NCI-H1105 (cell line): ENCODE measurements at regions not wholly inside any gene's neighbourhood (a gene's known extent, or its start where the extent isn't known, plus 50 kb on each side); places are given as distances from the start of the nearest gene placed in this dataset.

ENCODE experiments used
- DNase-seq: peaks from one replicate; lab custom pipeline; 2025; lab: John Stamatoyannopoulos, UW

DNA sequence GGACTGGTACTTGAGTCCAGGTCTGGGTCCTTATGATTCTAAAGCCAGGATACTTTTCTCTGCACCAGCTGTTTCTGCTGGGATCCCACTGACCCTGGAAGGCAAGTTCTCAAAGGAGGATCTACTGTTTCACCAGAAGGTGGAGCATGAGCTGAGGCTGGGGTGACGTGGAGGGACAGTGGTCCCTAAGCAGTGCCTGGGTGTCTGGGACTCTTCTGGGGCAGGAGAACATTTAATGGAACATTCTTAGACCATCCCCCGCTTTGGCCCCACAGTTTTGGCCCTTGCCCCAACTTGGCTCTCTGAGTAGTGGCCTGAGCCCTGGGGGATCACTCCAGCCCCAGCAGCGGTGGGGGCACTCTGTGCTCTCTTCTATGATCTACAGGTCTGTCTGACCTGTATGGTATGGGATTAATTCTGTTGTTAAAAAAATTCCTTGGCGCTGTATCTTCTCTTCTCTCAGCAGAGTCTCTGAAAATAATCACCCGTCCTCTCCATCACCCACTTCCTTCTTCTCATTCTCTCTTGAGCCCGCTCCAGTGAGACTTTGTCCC lies 60.3 kb upstream of the CSF3R start:
- DNase-seq: no peak

DNA sequence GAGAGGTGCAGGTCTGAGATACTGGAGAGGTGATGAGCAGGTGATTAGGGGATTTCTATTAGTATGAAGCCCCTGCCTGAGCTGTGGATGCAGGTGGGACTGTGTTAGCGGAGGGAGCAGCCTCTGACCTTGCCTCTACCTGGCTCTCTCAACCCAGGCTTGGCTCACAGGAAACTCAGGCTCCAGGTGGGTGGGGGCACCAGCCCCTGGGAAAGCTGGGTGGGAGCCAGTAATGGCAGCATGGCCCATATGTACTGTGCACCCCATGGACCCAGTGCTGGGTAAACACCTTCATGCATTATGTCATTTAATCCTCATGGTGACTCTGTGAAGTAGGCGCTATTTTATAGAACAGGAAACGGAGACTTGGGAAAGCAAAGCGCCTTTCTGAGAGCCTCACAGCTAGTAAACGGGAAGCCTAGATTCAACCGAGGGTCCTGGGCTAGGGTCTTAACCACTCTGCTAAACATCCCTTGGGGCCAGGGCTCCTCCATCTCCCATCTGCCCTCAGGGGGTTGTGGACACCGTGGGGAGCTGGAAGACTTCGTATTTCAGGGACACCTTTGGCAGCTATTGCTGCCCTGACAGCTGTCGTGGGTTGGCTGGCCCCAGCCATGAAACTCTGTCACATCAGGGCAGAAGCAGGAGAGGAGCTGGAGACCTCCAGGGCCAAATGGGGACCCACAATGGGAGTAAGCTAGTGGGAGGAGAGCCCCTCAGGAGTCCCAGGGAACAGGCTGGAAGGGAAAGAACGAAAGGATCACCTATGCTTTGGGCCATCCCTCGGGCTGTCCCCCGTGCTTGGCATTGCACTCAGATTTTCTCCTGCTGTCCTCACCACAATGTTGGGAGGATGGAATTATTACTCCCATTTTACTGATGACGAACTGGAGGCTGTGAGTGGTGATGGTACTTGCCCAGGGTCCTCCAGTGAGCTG lies 59.6 kb upstream of the CSF3R start:
- no peak for DNase-seq

DNA sequence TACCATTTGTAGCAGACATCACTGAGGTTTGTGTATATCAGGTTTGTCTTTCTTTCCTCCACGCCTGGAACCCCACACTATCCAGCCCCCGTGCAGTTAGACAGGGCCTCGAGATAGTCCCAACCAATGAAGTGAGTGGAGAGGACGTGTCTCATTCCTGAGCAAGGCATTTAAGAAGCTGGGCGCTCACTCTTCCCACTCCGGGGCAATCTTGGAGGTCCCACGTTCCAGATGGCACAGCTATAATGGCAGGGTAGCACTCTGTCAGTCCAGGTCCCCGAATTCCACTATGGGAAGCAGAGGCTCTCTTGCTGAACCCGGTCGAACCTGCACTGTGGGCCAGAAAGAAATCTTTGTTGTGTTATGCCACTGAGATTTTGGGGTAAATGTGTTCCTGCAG lies 57.3 kb upstream of the CSF3R start:
- DNase-seq: no peak

DNA sequence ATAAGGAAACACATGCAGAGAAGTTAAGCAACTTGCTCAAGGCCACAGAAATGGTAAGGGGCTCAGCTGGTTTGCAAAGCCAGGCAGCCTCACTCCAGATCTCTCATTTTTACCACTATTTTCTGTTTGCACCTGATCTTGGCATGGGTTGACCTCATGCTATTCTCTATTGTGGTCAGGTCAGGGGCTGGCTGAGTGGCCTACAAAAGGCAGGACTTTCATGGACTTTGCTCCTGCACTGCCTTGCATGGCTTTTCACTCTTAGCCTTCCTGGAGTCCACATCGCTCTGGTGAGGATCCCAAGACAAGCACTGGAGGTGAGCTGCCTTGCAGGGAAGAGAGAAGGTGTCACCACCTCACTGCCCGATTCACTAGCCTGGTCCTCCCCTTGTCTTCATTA lies 56.8 kb upstream of the CSF3R start:
- DNase-seq: no peak

DNA sequence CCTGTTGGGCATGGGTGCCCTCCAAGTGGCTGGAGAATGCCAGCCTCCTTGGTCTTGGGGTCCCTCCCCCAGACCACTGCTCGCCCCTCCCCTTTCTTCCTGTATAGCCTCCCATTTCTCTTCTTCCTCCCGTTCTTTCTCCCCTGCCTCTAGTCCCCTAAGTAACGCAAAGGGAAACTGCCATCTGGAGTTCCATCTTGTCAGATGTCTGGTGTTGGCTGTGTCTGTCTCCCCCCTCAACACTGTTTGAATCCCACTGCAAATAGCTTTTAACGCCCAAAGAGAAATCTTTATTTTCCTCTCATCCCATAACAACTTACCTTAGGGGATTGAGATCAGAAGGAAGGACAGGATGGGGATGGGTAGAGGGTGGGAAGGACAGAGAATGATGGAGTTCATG lies 55.3 kb upstream of the CSF3R start:
- DNase-seq: no peak

DNA sequence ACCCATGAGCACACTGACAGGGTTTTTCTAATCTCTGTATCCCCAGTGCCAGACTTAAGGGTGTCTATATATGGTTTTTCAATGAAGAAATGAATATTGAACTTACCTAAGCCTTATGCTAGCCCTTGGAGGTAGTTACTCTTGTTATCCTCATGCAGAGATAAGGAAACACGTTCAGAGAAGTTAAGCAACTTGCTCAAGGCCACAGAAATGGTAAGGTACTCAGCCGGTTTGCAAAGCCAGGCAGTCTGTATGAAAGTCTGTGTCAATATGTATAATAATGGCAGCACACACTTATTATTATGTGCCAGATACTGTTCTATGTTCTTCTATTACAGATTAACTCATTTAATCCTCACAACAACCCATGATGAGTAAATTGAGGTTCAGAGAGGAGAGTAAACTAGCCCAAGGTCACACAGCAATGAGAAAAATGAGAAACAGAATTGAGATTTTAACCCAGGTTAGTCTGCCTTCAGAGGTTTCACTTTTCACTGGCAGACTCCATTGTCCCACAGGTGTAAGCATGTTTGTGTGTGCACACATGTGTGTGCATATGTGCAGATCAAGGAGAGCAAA lies 54.6 kb upstream of the CSF3R start:
- no peak for DNase-seq

DNA sequence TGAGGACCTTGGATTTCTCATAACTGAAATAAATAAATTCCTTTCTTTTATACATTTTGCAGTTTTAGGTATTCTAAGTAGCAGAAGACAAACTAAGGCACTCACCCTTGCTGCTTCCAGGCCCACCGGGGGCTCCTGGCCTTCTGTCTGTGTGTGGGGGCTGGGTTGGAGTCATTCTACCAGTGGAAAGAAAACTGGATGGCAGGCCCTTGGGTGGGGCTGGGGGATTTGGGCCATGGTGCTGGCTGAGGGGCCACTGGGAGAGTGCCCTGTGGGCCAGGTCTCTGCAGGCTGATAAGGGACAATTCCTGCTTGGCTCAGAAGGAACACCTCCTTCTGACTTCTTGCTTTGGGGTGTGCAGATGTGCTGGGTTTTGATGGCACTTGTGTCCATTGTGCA lies 54.0 kb upstream of the CSF3R start:
- DNase-seq: no peak

DNA sequence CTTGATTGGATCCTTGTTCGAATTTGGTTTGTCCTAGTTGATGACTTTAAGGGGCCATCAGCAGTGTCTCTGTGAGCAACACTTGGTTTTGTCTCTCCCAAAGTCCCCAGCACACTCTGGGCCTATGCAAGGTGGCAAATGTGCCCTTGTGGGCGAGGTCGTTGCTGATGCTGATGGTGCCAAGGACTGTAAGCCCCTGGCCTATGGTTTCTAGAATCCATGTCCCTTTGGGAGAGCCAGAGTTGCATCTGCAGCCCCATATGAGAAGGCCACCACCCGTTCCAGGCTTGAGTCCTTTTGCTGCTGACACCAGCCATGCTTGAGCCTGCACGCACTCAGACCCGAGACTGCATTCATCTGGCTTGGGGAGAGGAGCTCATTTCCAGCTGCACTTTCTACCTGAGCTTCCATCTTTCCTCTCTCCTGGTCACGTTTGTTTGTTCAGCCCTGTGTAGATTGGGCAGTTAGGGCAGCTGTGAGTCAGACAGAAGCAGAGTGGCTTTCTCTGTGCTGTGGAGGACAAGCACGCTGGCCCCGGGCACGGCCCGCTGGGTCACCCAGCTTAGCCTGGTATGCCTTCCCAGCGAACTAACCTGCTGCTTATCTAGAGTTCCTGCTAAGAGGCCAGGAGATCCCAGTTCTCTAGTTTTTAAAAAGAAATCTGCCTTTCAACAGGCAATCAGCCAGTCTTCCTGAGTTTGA lies 52.1 kb upstream of the CSF3R start:
- DNase-seq: no peak

DNA sequence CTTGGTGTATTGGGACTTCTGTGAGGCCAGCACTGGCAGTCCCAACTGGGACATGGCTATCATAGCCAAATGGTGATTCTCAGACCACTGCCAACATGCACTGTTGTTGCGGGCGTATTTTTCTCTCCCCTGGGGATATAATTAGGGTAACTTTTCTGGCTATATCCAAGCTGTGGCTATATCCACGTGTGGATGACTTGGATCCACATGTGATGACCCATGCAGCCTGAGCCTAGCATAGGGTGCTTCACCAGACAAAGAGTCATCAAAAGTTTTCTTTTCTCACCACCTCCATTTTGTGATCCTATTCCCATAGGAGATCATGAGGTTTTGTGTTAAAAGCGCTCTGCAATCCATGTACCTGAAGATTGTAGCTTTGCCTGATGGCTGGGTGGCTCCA lies 51.2 kb upstream of the CSF3R start:
- no peak for DNase-seq

DNA sequence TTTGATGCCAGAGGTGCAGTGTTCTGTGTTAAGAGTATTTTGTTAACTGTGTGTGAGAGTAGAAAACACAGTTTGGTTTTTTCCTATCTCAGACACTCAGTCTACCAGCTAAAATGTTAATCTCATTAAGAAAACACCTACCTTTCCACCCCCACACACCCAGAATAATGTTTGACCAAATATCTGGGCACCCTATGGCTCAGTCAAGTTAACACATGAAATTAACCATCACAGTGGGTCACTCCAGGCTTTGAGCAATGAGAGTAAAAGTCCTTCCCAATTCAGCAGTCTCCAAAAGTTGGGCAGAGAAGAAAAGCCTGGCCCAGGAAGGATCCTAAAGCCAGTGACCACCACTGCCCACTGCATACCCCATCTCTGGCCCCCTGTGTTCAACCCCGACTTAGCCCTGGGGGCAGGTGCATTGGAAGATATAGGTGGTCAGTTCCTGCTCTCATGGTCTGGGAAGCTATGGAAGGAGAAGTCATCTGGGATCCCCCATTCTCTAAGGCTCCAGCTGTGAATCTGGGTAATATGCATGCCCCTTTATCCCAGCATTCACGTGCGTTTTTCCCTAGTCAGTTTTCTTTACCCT lies 50.2 kb upstream of the CSF3R start:
- DNase-seq: no peak
